Endothelial cell of umbilical vein (primary cell): ENCODE measurements at regions not wholly inside any gene's neighbourhood (a gene's known extent, or its start where the extent isn't known, plus 50 kb on each side); places are given as distances from the start of the nearest gene placed in this dataset.

Experiments
- BruUV-seq: library from RNA; stranded (reverse); fragments of 400-500 nt; replicated peaks from 2 replicates; lab custom pipeline; 2021; lab: Mats Ljungman, UMichigan
- CTCF ChIA-PET: fragments of 300-600, 350-600 bp; sonication (Branson Sonifier 250); formaldehyde crosslinking; loops from one replicate; lab custom pipeline; 2021; ENCODE audit warnings: antibody characterized with exemption, inconsistent platforms; lab: Charles Lee
- POLR2A ChIA-PET: fragments of 300-600, 350-600 bp; sonication (Branson Sonifier 250); formaldehyde crosslinking; loops from one replicate; lab custom pipeline; 2021; ENCODE audit warnings: antibody characterized with exemption, inconsistent platforms; lab: Charles Lee
- DNase-seq: peaks from one replicate; pipeline ENCODE4 v3.0.0-alpha.2; 2011; ENCODE audit warnings: low read depth, low spot score
- FAIRE-seq: peaks from 2 replicates; lab custom pipeline; 2011; peaks lifted over from hg19 to GRCh38; lab: Jason Lieb, UNC
- H2AFZ ChIP-seq: 2 replicates; pipeline ENCODE4 v1.6.0; 2012; ENCODE audit warnings: low read depth, low read length, control low read depth, inconsistent platforms
- H3K27ac ChIP-seq: 2 replicates; pipeline ENCODE4 v1.5.1; 2011; ENCODE audit warnings: low read depth, mild to moderate bottlenecking, control low read depth, low read length, moderate library complexity; ENCODE audit not compliant: insufficient read depth
- H3K27me3 ChIP-seq, 2 experiments: 2 replicates each; pipeline versions ENCODE4 v1.6.0 to v1.6.1; 2011; ENCODE audit warnings: low read length in 2 of 2, mixed read lengths in 1 of 2; ENCODE audit not compliant: control insufficient read depth in 2 of 2, insufficient read depth in 2 of 2
- H3K36me3 ChIP-seq, 2 experiments: 2 replicates in 1 of 2; 3 replicates in 1 of 2; pipeline ENCODE4 v1.5.1; 2011; ENCODE audit warnings: low read length in 2 of 2, mild to moderate bottlenecking in 1 of 2, moderate library complexity in 1 of 2; ENCODE audit not compliant: control insufficient read depth in 2 of 2, insufficient read depth in 2 of 2; ENCODE audit errors: extremely low read depth in 1 of 2
- H3K4me1 ChIP-seq: 3 replicates; pipeline ENCODE4 v1.5.1; 2011; ENCODE audit warnings: mild to moderate bottlenecking, low read length; ENCODE audit not compliant: control insufficient read depth, insufficient read depth; ENCODE audit errors: extremely low read depth
- H3K4me2 ChIP-seq: 2 replicates; pipeline ENCODE4 v1.6.1; 2011; ENCODE audit warnings: low read length, control low read depth, mixed read lengths; ENCODE audit not compliant: insufficient read depth
- H3K4me3 ChIP-seq, 3 experiments: fragments of 200-600 bp in 1 of 3; sonication (generic), shearing (Covaris generic) in 1 of 3; replicated peaks in 1 of 3; 2 replicates each; pipeline ENCODE4 v1.5.1; 2011 to 2016; ENCODE audit warnings: control low read depth in 3 of 3, low read length in 3 of 3, mild to moderate bottlenecking in 2 of 3, inconsistent platforms in 1 of 3, low read depth in 1 of 3, moderate library complexity in 1 of 3; ENCODE audit not compliant: insufficient read depth in 1 of 3
- H3K79me2 ChIP-seq: 2 replicates; pipeline ENCODE4 v1.6.0; 2012; ENCODE audit warnings: low read length, inconsistent platforms; ENCODE audit not compliant: control insufficient read depth, insufficient read depth
- H3K9ac ChIP-seq: replicated peaks from 2 replicates; pipeline ENCODE3; 2011; ENCODE audit warnings: low read length, control low read depth; ENCODE audit not compliant: insufficient read depth; ENCODE audit errors: extremely low read depth
- H3K9me1 ChIP-seq: replicated peaks from 3 replicates; pipeline ENCODE4 v1.6.0; 2011; ENCODE audit warnings: mild to moderate bottlenecking, low read length; ENCODE audit not compliant: control insufficient read depth, insufficient read depth; ENCODE audit errors: extremely low read depth
- H3K9me3 ChIP-seq: replicated peaks from 2 replicates; pipeline ENCODE4 v1.5.1; 2012; ENCODE audit warnings: low read length, inconsistent platforms; ENCODE audit not compliant: control insufficient read depth, insufficient read depth
- H4K20me1 ChIP-seq: replicated peaks from 2 replicates; pipeline ENCODE3; 2011; ENCODE audit warnings: mild to moderate bottlenecking, low read length; ENCODE audit not compliant: control insufficient read depth, insufficient read depth; ENCODE audit errors: extremely low read depth
- EZH2 ChIP-seq: IDR thresholded peaks from 2 replicates; pipeline ENCODE4 v1.6.1; 2012; ENCODE audit warnings: borderline replicate concordance, low read depth, mild to moderate bottlenecking, moderate library complexity, low read length, inconsistent platforms; ENCODE audit not compliant: severe bottlenecking
- FOS ChIP-seq: IDR thresholded peaks from 2 replicates; pipeline ENCODE4 v1.6.1; 2011; ENCODE audit warnings: mild to moderate bottlenecking, low read length, moderate library complexity, borderline replicate concordance; ENCODE audit not compliant: insufficient read depth
- GATA2 ChIP-seq: IDR thresholded peaks from 2 replicates; pipeline ENCODE4 v1.7.0; 2011; ENCODE audit warnings: low read depth, mild to moderate bottlenecking, moderate library complexity, mixed read lengths, low read length; ENCODE audit not compliant: insufficient read length, insufficient read depth
- JUN ChIP-seq: IDR thresholded peaks from 2 replicates; pipeline ENCODE4 v1.6.1; 2011; ENCODE audit warnings: borderline replicate concordance, low read depth; ENCODE audit not compliant: insufficient read length, insufficient read depth
- MYC ChIP-seq: IDR thresholded peaks from one replicate; pipeline ENCODE4 v1.6.1; 2011; ENCODE audit warnings: mild to moderate bottlenecking, low read depth, low read length
- POLR2A ChIP-seq: IDR thresholded peaks from 2 replicates; pipeline ENCODE4 v1.6.1; 2012; ENCODE audit warnings: low read depth, mild to moderate bottlenecking, control low read depth, low read length
- POLR2AphosphoS5 ChIP-seq: IDR thresholded peaks from 2 replicates; pipeline ENCODE4 v1.6.1; 2012; ENCODE audit warnings: low read depth, mild to moderate bottlenecking, control low read depth, low read length, moderate library complexity; ENCODE audit not compliant: insufficient read depth
- dilution Hi-C: fragments of 300-500 bp; cut with MboI; formaldehyde crosslinking; loops from one replicate; pipeline ENCODE4 v1.15.0; 2019; ENCODE audit warnings: low sequenced_read_pairs; ENCODE audit not compliant: extremely low pct_ligation_motif_present
- intact Hi-C: fragments of 100-400 bp; cut with micrococcal nuclease; formaldehyde crosslinking; loops from one replicate; pipeline ENCODE4 v1.10.0; 2022
- TF ChIP-seq, protein P1 (sequence below), 2 donors: IDR thresholded peaks; 1 replicate in 1 of 2; 2 replicates in 1 of 2; pipeline ENCODE4 v1.5.1; 2011; ENCODE audit warnings: low read length in 2 of 2, mild to moderate bottlenecking in 2 of 2, moderate library complexity in 2 of 2, control low read depth in 1 of 2, inconsistent platforms in 1 of 2, low read depth in 1 of 2; ENCODE audit not compliant: insufficient read depth in 1 of 2; ENCODE audit errors: extremely low read depth in 1 of 2
- TF ChIP-seq, protein P2 (sequence below): IDR thresholded peaks from 2 replicates; pipeline ENCODE4 v1.6.1; 2011; ENCODE audit not compliant: insufficient read depth, insufficient read length

DNA sequence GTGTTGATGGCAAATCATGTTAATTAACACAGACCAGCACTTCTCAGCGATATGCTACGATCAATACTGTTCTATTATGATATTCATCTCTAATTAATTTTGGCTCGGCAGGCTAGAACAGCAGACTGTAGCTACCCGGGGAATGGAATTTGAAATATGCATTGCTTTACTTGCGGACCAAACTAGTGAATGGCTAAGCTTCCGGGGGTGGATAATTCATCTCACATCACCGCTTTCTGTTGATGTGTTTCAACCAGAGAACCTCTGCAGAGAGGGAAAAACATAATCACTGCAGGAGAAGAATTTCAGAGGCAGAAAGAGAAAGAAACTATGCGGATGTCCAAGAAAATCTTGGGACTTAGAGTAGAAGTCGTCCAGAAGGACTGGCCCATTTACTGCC lies 490.9 kb downstream of the STK39 start:
- CTCF ChIA-PET = no interaction called here
- dilution Hi-C loops = no loop called here

DNA sequence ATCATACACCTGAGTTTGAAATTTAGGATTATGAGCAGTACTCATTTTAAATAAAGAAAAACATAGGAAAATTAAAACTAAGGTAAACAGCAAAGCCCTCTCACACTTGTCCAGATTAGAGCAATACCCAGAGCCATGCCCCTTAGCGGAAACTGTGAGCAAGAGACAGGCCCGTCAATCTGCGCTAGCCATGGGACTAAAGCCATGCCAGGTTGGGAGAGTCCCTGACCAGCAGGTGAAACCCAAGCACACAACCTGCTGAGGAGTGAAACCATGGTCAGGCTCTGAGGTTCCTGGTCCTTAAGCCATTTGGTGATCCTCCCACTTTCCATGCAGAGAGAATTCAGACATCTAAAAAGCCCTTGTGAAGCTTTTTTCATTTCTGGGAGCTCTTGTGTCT lies 494.3 kb downstream of the STK39 start:
- dilution Hi-C loops (no loop called here), intact Hi-C loops (no loop called here)
- H3K27me3 ChIP-seq = no peaks in the 10 kb centered on the region
- H3K79me2 ChIP-seq = no peaks in the 10 kb centered on the region
- no peaks in the 10 kb centered on the region for H3K9me1 ChIP-seq
- H4K20me1 ChIP-seq = no peaks in the 10 kb centered on the region
- no peak overlapping the region for H3K4me3 ChIP-seq
- FAIRE-seq (no peak), DNase-seq (no peak)
- ChIA-PET POLR2A (no interaction called here), CTCF (no interaction called here)
- H3K4me1 ChIP-seq = no peaks in the 10 kb centered on the region
- H3K9me3 ChIP-seq = no peaks in the 10 kb centered on the region
- H3K27ac ChIP-seq = no peak overlapping the region
- BruUV-seq = no TSS peak
- H3K36me3 ChIP-seq = no peaks in the 10 kb centered on the region
- no peak overlapping the region for H3K9ac ChIP-seq
- H3K4me2 ChIP-seq = no peak overlapping the region
- TF ChIP-seq JUN (no peak), FOS (no peak), POLR2AphosphoS5 (no peak), GATA2 (no peak), MYC (no peak), POLR2A (no peak), EZH2 (no peak)
- TF ChIP-seq, protein P1, sequence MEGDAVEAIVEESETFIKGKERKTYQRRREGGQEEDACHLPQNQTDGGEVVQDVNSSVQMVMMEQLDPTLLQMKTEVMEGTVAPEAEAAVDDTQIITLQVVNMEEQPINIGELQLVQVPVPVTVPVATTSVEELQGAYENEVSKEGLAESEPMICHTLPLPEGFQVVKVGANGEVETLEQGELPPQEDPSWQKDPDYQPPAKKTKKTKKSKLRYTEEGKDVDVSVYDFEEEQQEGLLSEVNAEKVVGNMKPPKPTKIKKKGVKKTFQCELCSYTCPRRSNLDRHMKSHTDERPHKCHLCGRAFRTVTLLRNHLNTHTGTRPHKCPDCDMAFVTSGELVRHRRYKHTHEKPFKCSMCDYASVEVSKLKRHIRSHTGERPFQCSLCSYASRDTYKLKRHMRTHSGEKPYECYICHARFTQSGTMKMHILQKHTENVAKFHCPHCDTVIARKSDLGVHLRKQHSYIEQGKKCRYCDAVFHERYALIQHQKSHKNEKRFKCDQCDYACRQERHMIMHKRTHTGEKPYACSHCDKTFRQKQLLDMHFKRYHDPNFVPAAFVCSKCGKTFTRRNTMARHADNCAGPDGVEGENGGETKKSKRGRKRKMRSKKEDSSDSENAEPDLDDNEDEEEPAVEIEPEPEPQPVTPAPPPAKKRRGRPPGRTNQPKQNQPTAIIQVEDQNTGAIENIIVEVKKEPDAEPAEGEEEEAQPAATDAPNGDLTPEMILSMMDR (IDR thresholded peaks at IDR 0.05; ENCODE audit: extremely low read depth in 1 of 2, insufficient read depth in 1 of 2, low read depth in 1 of 2, low read length in 2 of 2) = no peak
- TF ChIP-seq, protein P2, sequence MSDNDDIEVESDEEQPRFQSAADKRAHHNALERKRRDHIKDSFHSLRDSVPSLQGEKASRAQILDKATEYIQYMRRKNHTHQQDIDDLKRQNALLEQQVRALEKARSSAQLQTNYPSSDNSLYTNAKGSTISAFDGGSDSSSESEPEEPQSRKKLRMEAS = no peak
- no peak overlapping the region for H2AFZ ChIP-seq

More for the DNA sequence above, 490.9 kb downstream of the STK39 start:
- Histone ChIP-seq H3K36me3 (no peaks in the 10 kb centered on the region), H3K4me1 (no peaks in the 10 kb centered on the region), H3K4me2 (no peak overlapping the region), H3K9me3 (no peaks in the 10 kb centered on the region), H3K9ac (no peak overlapping the region), H3K4me3 (no peak overlapping the region), H3K27me3 (no peaks in the 10 kb centered on the region), H2AFZ (no peak overlapping the region), H3K27ac (no peak overlapping the region), H4K20me1 (no peaks in the 10 kb centered on the region), H3K79me2 (no peaks in the 10 kb centered on the region), H3K9me1 (no peaks in the 10 kb centered on the region)
- BruUV-seq = no TSS peak
- POLR2A ChIA-PET = no interaction called here
- intact Hi-C loops = no loop called here
- TF ChIP-seq GATA2 (no peak), POLR2AphosphoS5 (no peak), MYC (no peak)
- TF ChIP-seq, protein P2 = no peak
- DNase-seq (no peak), FAIRE-seq (no peak)
